HuH-7.5 (cell line): ENCODE measurements at regions not wholly inside any gene's neighbourhood (a gene's known extent, or its start where the extent isn't known, plus 50 kb on each side); places are given as distances from the start of the nearest gene placed in this dataset.
"Not testable (repeated sequence)": the region's sequence is repeated elsewhere in the genome, so short reads cannot be mapped to it uniquely, and the experiment has no call there.

Source experiments
- DNase-seq: peaks from one replicate; pipeline ENCODE4 v3.0.0; 2011; ENCODE audit warnings: low spot score

DNA sequence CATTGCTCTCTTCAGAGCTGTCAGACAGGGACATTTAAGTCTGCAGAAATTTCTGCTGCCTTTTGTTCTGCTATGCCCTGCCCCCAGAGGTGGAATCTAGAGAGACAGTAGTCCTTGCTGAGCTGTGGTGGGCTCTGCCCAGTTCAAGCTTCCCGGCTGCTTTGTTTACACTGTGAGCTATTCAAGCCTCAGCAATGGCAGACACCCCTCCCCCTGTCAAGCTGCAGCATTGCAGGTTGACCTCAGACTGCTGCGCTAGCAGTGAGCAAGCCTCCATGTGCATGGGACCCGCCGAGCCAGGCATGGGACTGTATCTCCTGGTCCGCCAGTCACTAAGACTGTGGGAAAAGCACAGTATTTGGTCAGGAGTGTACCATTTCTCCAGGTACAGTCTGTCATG, 53.6 kb upstream of the MAPK10 start:
- not testable (repeated sequence) for DNase-seq

DNA sequence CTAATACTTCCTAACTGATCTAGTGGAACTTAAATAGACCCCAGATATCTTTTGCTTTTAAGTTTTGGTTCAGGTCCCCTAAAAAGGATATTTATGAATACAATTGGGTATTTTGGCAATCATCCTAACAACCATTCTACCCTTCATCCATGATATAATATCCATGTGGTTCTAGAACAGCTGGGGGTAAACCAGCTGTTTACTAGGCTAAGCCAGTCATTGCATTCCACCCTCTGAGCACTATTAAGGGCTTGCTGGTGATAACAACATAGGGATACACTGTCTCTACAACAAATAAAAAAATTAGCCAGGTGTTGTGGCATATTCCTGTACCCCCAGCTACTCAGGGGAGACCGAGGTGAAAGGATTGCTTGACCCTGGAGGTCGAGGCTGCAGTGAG, 54.8 kb upstream of the MAPK10 start:
- DNase-seq: no peak

DNA sequence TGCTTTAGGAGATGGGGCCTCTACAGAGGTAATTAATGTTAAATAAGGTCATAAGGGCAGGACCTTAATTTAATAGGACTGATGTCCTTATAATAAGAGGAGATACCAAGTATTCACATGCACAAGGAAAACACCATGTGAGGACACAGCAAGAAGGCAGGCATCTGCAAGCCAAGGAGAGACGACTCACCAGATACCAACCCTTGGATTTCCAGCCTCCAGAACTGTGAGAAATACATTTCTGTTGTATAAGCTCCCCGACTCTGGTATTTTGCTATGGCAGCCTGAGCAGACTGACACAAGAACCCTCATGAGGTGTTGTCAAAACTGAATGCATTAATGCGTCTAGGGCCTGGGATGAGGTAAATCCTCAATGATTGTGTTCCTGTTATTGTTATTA, 56.2 kb upstream of the MAPK10 start:
- no peak for DNase-seq

DNA sequence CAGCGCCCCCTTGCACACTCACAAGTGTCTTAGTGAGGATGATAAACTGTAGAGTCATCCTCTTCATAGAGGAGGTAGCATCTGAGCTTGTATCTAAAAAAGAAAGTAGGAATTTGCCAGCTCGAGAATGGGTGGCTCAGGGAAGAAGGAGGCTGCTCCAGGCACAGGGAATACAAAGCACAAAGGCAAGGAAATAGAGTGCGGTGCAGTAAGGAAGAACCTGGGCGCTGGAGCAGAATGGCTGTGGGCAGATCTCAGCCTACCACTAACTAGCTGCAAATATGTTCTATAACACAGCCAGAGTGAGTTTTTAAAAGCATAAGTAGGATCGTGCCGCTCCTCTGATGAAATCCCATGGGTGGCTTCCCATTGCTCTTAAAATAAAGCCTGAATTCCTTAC, 61.6 kb upstream of the MAPK10 start:
- no peak for DNase-seq

DNA sequence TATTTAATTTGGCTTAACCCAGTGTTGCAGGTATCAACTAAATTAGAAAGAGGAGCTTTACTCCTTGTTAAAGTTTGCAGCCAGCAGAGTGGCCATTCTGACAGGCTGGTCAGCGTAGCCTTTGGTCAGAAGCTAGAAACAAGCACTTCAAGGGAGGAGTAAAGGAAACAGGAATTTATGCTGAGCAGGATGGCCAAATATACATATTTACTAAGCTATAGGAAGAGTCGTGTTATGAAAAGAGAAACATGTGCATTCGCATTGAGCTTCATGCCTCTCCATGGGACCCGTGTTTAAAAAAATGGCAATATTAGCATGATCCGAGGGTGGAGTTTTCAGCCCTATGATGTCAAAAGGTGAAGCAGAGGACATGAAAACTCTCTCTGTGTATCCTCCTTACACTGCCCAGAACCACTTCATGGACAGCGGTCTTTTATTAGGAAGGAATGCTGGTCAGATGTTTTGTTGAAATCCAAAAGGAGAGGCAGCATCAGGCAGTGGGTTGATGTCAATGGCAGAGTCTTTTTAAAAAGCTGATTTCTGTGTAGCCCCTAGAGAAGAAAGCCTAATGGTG, 71.8 kb upstream of the MAPK10 start:
- no peak for DNase-seq

DNA sequence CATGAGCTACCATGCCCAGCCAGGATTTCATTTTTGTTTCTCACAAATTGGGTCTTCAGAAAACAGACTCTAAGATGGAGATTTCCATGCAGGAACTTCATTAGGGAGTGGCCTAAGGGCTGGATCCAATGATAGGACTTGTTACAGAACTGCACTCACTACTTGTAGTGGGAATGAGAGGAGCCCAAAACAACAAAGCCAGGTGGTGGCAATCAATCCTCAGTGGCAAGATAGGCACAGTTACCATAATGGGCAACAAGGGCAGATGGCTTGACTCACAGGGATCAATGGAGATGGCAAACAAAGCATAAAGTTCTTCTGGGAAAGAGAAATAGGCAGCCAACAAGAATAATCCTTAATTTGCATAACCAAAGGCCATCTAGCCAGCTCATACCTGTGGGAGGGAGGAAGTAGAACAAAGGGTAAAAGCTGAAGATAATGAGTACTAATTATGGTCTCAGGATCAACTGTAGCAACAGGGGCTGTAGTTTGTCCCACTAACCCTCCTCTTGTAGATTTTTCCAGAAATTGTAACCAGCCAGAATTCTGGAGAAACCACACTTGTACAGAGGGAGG, 72.8 kb upstream of the MAPK10 start:
- DNase-seq: no peak

DNA sequence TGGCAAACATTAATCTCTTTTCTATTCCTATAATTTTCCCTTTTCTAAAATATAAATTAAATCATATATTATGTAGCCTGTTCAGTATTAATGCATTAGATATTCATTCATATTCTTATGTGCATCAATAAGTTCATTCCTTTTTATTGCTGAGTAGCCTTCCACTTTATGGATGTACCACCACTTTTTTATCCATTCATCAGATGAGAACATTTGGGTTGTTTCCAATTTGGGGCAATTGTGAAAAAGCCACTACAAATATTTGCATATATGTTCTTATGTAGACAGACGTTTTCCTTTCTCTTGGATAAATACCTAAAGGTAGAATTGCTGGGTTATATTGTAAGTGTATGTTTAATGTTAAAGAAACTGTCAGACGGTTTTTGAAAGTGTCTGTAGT, 79.4 kb upstream of the MAPK10 start:
- DNase-seq: no peak

DNA sequence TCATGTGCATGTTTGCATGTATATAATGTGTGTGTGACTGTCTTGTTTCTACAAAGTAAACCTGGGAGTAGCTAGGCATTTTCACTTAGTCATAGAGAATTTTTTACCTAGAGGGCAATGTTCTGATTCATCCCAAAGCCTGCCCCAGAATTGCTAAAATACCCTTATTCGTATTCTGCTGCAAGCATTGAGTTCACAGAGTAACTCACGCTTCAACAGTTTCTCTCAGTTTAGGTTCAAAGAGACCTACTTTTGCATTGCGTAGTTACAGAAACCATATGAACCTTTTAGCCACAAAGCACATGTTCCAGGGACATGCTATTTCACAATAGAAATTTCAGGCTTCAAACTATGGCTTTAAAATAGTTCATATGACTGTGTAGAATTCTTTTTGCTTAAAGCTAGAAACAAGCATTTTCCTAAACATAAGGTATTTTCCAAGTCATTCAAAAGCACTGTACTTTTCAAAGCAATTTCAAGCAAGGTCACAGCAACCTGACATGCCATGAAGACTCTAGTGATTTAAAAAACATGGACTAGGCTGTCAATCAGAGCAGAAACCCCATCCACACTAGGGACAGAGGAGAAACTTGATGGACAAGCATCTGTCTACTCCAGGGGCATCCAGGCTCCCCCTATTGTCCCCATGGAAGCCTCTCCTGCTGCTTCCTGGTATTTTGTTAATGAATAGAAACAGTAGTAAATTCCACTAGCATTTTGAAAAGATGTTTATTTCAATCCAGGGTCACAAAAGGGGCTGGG, 81.5 kb upstream of the MAPK10 start:
- DNase-seq: no peak

DNA sequence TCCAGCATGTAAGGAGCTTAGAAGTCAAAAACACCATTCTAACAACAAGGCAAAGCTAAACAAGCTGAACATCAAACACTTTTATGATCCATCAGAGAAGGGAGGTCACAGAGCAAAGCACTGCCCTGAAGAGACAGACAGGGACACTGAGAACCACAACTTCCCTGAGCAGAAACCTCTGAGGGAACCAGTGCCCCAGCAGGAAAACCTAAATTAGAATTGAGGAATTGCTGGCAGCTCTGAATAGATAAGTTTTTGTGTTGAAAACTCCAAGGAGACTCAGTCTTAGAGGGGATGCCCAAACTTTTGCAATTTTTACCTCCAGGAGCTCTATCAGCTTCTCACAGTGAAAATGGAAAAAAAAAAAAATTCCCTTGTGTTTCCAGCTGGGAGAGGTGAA, 83.0 kb upstream of the MAPK10 start:
- DNase-seq: no peak

DNA sequence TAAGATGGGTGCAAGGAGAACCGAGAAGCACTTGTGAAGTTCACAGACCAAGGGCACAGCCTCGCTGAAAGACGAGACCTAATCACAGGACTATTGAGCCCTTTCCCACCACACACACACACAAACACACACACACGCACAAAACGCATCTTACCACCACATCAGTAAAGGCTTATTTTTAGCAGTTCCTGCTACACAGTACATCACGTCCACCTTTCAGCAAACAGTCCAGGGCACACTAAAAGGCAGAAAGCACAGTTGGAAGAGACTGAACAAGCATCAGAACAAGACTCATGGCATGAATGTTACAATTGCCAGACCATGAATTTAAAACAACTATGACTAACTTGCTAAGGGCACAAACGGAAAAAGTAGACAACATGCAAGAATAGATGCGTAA, 83.6 kb upstream of the MAPK10 start:
- no peak for DNase-seq

DNA sequence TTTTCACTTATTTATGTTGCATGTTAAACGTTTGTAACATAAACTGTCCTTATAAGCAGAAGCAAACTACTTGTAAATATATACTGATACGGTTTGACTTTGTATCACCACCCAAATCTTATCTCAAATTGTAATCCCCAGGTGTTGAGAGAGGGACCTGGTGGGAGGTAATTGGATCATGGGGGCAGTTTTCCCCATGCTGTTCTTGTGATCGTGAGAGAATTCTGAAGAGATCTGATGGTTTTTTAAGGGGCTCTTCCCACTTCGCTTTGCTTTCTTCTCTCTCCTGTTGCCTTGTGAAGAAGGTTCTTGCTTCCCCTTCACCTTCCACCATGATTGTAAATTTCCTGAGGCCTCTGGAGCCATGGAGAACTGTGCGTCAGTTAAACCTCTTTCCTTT, 87.1 kb upstream of the MAPK10 start:
- no peak for DNase-seq

DNA sequence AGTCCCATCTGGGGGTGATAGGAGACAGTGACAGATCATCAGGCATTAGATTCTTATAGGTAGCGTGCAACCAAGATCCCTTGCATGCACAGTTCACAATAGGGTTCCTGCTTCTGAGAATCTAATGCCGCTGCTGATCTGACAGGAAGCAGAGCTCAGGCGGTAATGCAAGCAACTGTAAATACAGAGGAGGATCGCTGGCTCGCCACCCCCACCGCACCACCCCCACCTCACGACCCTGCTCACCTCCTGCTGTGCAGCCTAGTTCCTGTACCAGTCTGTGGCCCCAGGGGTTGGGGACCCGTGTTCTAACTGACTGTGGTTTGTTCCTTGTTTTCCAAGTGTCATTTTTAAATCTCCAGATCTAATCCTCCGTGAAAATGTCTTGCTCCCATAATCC, 89.0 kb upstream of the MAPK10 start:
- DNase-seq: no peak

DNA sequence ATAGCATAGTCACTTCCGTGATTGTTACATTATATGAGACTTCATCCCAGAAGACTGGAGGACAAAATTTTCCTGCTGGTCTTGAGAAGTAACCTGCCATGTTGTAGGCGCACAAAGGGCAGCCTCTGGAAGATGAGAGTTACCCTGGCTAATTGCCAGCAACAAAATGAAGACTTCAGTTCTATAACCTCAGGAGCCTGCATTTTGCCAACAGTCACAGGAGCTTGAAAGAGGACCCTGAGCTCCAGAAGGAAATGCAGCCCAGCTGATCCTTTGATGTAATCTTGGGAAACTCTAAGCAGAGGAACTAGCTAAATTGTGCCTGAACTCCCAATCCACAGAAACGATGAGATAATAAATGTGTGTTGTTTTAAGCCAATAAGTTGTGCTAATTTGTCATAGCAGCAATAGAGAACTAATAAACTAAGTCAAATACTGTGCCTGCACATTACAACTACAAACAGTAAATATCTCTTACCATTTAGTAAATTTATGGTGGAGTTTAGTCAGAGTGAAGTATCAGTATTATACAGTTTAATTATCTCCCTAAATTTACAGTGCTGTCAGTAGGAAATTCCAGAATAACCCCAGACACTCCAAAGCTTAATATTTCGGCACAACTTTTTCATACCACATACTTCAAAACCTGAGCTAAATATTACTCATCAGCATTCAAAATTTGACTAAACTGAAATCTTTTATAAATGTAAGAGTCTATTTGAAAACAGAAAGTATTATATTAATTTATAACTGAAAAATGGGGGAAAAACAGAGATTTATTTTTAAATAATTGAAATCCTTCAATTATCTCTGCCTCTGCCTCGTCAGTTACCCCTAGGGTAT, 90.1 kb upstream of the MAPK10 start:
- no peak for DNase-seq

DNA sequence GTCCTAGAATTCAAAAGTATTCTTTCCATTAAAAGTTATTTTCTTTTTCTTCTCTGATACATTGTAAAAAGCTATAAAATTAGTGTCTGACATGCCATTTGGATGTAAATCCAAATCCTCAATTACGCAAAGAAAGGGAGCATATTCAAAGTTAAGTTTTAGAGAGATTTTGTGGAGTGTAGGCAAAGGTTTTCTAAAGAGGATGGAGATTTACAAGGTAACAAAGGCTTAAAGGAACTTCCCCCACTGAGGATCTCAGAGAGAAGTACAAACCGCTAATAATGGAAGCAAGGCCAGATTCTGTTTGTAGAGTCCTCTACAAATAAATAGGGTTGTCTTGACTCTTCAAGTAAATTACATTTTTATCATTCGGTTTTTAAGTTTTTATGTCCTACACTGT, 91.0 kb upstream of the MAPK10 start:
- DNase-seq: no peak

DNA sequence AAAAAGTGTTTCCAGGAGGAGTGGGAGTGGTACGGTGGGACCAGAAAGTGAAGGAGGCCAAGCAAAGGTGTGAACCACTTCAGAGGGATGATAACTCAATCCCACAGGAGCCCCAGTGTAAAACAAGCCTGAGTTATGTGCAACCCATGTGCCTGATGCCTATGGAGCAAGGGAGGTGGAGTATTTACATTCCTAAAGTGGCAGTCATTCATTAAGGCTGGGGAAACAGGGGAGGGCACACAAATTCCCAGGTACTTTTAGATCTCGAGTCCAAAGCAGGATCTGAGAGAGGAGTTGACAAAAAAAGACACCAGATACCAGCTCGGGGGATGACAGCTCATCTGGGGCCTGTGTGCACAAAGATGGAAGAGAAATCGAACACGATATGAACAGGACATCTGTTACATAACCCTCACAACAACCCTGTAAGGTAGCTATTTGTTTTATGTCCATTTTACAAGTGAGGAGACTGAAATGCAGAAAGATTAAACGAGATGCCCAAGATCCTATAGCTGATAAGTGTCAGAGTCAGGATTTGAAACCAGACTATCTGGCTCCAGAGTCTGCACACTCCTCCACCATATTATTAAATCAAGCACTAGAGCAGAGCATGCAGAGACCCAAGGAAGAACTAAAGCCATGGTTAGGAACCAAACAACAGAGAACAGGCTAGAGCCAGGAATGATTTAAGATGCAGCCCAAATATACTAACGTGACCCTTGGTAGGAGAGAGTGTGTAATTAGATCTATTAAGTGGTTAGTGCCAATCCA, 91.9 kb upstream of the MAPK10 start:
- no peak for DNase-seq

DNA sequence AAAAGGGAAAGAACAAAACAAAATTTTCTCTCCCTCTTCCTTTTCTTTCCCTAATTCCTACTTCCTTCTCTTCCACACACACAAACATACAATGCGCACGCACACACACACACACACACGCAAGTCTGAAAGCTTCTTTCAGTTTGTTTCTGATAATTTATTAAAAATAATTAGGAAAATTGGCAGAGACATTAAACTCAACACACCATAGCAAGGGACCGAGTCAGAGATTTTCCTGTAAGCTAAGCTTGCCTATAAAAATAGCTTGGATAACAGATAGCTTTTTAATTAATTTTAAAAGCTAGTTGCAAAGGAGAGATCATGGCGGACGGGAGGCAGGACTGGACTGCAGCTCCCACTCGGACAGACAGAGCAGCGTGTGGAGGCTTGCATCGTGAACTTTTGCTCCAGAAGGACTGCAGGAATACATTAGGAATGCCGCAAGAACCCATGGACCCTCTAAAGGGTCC, 92.6 kb upstream of the MAPK10 start:
- no peak for DNase-seq

DNA sequence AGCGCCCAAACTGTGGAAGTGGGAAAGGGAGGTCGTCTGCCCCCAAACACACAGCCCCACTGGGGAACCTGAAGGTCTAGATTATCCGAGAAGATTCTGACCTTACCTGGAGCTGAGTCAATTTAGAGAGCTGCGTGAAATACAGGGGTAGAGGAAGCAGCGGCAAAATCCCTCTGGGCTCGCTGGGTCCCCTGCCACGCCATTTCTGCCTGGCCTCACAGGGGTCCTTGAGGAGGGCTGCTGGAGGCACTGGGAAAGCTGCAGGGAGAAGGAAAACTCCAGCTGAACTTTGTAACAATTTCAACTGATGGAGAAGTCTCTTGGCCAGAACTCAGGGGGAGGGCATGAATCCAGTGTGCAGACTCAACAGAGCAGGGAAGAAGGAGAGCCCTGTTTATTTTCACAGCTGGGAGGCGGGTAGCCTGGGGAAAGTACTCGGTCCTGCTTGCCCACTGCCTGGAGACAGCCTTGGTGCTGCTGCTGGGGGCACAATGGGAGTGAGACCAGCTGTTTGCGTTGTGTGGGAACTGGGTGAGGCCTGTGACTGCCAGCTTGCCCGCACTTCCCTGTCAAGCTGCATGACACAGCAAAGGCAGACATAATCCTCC, 93.2 kb upstream of the MAPK10 start:
- DNase-seq: no peak

DNA sequence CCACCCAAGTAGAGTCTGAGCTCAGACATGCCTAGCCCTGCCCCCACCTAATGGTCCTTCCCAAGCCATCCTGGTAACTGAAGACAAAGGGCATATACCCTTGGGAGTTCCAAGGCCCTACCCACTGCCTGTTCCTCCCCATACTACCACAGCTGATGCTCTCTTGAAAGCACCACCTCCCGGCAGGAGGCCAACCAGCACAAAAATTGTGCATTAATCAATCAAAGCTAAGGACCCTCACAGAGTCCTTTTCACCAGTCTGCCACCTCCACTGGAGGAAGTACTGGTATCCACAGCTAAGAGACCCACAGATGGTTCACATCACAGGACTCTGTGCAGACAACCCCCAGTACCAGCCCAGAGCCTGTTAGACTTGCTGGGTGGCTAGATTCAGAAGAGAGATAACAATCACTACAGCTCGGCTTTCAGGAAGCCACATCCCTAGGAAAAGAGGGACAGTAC, 93.8 kb upstream of the MAPK10 start:
- not testable (repeated sequence) for DNase-seq

DNA sequence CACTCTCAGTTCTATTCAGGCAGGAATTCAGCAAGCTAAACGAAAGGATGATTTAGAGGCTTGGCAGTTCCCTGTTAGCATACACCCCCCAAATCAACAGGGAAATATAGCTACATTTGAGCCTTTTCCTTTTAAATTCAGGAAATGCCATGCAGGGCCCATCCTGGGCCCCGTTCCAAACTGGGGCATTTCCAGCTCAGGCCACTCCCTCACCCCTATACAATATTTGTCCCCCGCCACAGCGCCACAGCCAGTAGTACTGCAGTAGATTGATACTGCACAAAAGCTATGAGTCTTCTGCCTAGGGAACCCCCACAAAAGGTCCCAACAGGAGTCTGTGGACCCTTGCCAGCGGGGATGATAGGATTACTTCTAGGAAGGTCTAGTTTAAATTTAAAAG, 102.0 kb upstream of the MAPK10 start:
- no peak for DNase-seq

DNA sequence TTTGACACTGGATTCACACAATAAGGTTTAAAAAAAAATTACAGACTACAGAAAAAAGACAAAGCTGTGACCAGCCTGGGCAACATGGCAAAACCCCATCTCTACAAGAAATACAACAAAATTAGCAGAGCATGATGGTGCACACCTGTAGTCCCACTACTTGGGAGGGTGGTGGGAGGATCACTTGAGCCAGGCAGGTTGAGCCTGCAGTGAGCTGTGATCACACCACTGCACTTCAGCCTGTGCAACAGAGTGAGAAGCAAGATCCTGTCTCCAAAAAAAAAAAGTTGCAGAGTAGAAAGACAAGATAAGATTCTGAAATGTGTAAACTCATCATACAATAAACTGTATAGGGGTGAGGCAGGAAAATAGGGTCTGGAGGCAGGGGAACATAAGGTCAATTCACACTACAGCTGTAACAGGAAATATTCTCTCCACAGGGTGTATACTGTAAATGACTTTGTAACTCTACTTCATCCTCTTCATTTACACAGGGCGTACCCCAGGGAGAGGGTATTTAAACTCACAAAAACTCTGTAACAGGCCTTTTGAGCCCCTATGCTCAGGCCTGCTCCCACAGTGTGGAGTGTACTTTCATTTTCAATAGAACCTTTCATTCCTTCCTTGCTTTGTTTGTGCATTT, 112.6 kb upstream of the MAPK10 start:
- DNase-seq: no peak

DNA sequence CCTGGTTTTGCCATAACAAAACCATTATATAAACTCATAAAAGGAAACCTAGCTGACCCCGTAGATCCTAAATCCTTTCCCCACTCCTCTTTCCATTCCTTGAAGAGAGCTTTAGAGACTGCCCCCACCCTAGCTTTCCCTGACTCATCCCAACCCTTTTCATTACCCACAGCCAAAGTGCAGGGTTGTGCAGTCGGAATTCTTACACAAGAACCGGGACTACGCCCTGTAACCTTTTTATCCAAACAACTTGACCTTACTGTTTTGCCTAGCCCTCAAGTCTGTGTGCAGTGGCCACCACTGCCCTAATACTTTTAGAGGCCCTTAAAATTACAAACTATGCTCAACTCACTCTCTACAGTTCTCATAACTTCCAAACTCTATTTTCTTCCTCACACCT, 116.0 kb upstream of the PTPN13 start:
- not testable (repeated sequence) for DNase-seq
